H9 (cell line): ENCODE measurements at regions not wholly inside any gene's neighbourhood (a gene's known extent, or its start where the extent isn't known, plus 50 kb on each side); places are given as distances from the start of the nearest gene placed in this dataset.

Experiments
- DNase-seq: peaks from one replicate; pipeline ENCODE4 v3.0.0-alpha.2; 2017
- H2AFZ ChIP-seq: one replicate; pipeline ENCODE4 v1.6.1; 2013; ENCODE audit warnings: mild to moderate bottlenecking, low read length, control low read depth, moderate library complexity
- H2AK5ac ChIP-seq: 2 replicates; pipeline ENCODE4 v1.6.1; 2013; ENCODE audit warnings: low read length, control low read depth, mixed read lengths; ENCODE audit not compliant: insufficient read length
- H2BK120ac ChIP-seq: one replicate; pipeline ENCODE4 v1.6.1; 2013; ENCODE audit warnings: low read depth, mild to moderate bottlenecking, low read length, control low read depth, inconsistent platforms; ENCODE audit not compliant: poor library complexity, severe bottlenecking
- H2BK12ac ChIP-seq: 2 replicates; pipeline ENCODE4 v1.6.1; 2013; ENCODE audit warnings: low read length, control low read depth, mixed read lengths, low read depth; ENCODE audit not compliant: insufficient read length
- H2BK15ac ChIP-seq: 2 replicates; pipeline ENCODE4 v1.6.1; 2013; ENCODE audit warnings: low read depth, low read length, control low read depth
- H2BK20ac ChIP-seq: one replicate; pipeline ENCODE4 v1.6.1; 2013; ENCODE audit warnings: low read depth, mild to moderate bottlenecking, low read length, control low read depth, inconsistent platforms; ENCODE audit not compliant: poor library complexity, severe bottlenecking
- H2BK5ac ChIP-seq: 2 replicates; pipeline ENCODE4 v1.6.1; 2013; ENCODE audit warnings: low read length, control low read depth, mixed read lengths; ENCODE audit not compliant: insufficient read length
- H3K14ac ChIP-seq: 2 replicates; pipeline ENCODE4 v1.6.1; 2013; ENCODE audit warnings: low read length, control low read depth; ENCODE audit not compliant: insufficient read depth
- H3K18ac ChIP-seq: 2 replicates; pipeline ENCODE4 v1.6.1; 2013; ENCODE audit warnings: low read depth, mild to moderate bottlenecking, mixed read lengths, low read length, control low read depth; ENCODE audit not compliant: insufficient read length
- H3K23ac ChIP-seq: 2 replicates; pipeline ENCODE4 v1.6.1; 2013; ENCODE audit warnings: low read length, control low read depth, mixed read lengths, low read depth; ENCODE audit not compliant: insufficient read length
- H3K23me2 ChIP-seq: 2 replicates; pipeline ENCODE4 v1.6.1; 2013; ENCODE audit warnings: low read depth, mild to moderate bottlenecking, mixed read lengths, low read length, control low read depth; ENCODE audit not compliant: insufficient read length, poor library complexity, severe bottlenecking
- H3K27ac ChIP-seq: 2 replicates; pipeline ENCODE4 v1.5.1; 2013; ENCODE audit warnings: low read length, control low read depth, mixed read lengths, low read depth; ENCODE audit not compliant: insufficient read length
- H3K27me3 ChIP-seq: 2 replicates; pipeline ENCODE4 v1.6.1; 2013; ENCODE audit warnings: low read length, control low read depth, inconsistent platforms; ENCODE audit not compliant: insufficient read depth
- H3K4ac ChIP-seq: 2 replicates; pipeline ENCODE4 v1.6.1; 2013; ENCODE audit warnings: low read depth, mild to moderate bottlenecking, control low read depth, inconsistent platforms, low read length, moderate library complexity
- H3K4me1 ChIP-seq: 2 replicates; pipeline ENCODE4 v1.6.1; 2013; ENCODE audit warnings: low read length, control low read depth, inconsistent platforms; ENCODE audit not compliant: insufficient read depth
- H3K4me2 ChIP-seq: 2 replicates; pipeline ENCODE4 v1.6.1; 2013; ENCODE audit warnings: low read length, control low read depth, mixed read lengths; ENCODE audit not compliant: insufficient read length, insufficient read depth
- H3K56ac ChIP-seq: 2 replicates; pipeline ENCODE4 v1.6.1; 2013; ENCODE audit warnings: low read depth, mild to moderate bottlenecking, mixed read lengths, low read length, control low read depth; ENCODE audit not compliant: insufficient read length
- H3K79me1 ChIP-seq: 2 replicates; pipeline ENCODE4 v1.6.1; 2013; ENCODE audit warnings: low read depth, mild to moderate bottlenecking, moderate library complexity, low read length, control low read depth, inconsistent platforms; ENCODE audit not compliant: insufficient read depth, poor library complexity, severe bottlenecking
- H3K79me2 ChIP-seq: 2 replicates; pipeline ENCODE4 v1.6.1; 2013; ENCODE audit warnings: low read length, control low read depth, inconsistent platforms; ENCODE audit not compliant: insufficient read depth
- H3K9ac ChIP-seq: 2 replicates; pipeline ENCODE4 v1.6.1; 2013; ENCODE audit warnings: low read length, control low read depth, mixed read lengths; ENCODE audit not compliant: insufficient read length; ENCODE audit errors: extremely low read depth
- H3K9me3 ChIP-seq: one replicate; pipeline ENCODE4 v1.6.1; 2013; ENCODE audit warnings: low read depth, low read length, inconsistent platforms; ENCODE audit not compliant: control insufficient read depth
- H3T11ph ChIP-seq: one replicate; pipeline ENCODE4 v1.6.1; 2013; ENCODE audit warnings: mild to moderate bottlenecking, low read length, control low read depth, inconsistent platforms
- H4K20me1 ChIP-seq: one replicate; pipeline ENCODE4 v1.6.1; 2013; ENCODE audit not compliant: control insufficient read depth, insufficient read length, insufficient read depth
- H4K5ac ChIP-seq: 2 replicates; pipeline ENCODE4 v1.6.1; 2013; ENCODE audit warnings: low read depth, mild to moderate bottlenecking, mixed read lengths, low read length, control low read depth; ENCODE audit not compliant: insufficient read length
- H4K8ac ChIP-seq: replicated peaks from 2 replicates; pipeline ENCODE4 v1.6.1; 2013; ENCODE audit warnings: low read length, control low read depth, mixed read lengths, low read depth; ENCODE audit not compliant: insufficient read length
- H4K91ac ChIP-seq: 2 replicates; pipeline ENCODE4 v1.6.1; 2013; ENCODE audit warnings: low read depth, mild to moderate bottlenecking, moderate library complexity, mixed read lengths, low read length, control low read depth; ENCODE audit not compliant: insufficient read length
- H3K27ac Mint-ChIP-seq, 3 experiments: 2 replicates in 2 of 3; 3 replicates in 1 of 3; pipeline ENCODE4 v1.8.0; 2020 to 2021; ENCODE audit warnings: mixed read lengths in 3 of 3, mild to moderate bottlenecking in 1 of 3, moderate library complexity in 1 of 3
- H3K27me3 Mint-ChIP-seq: 2 replicates; pipeline ENCODE4 v1.8.0; 2021; ENCODE audit warnings: low read depth, mild to moderate bottlenecking, moderate library complexity, mixed read lengths
- H3K36me3 Mint-ChIP-seq, 3 experiments: 2 replicates in 2 of 3; 3 replicates in 1 of 3; pipeline ENCODE4 v1.8.0; 2020 to 2021; ENCODE audit warnings: low read depth in 3 of 3, mixed read lengths in 3 of 3; ENCODE audit not compliant: insufficient read depth in 1 of 3
- H3K4me1 Mint-ChIP-seq, 2 experiments: 2 replicates each; pipeline ENCODE4 v1.8.0; 2020; ENCODE audit warnings: mixed read lengths in 2 of 2
- H3K4me3 Mint-ChIP-seq, 2 experiments: 2 replicates in 1 of 2; 3 replicates in 1 of 2; pipeline ENCODE4 v1.8.0; 2020 to 2021; ENCODE audit warnings: mild to moderate bottlenecking in 2 of 2, mixed read lengths in 2 of 2, moderate library complexity in 1 of 2
- H3K9me3 Mint-ChIP-seq, 2 experiments: 2 replicates in 1 of 2; 3 replicates in 1 of 2; pipeline ENCODE4 v1.8.0; 2020; ENCODE audit warnings: mild to moderate bottlenecking in 2 of 2, mixed read lengths in 2 of 2, moderate library complexity in 1 of 2
- TF ChIP-seq, protein P1 (sequence below): fragments of 200-600 bp; sonication (generic); conservative IDR thresholded peaks from 3 replicates; pipeline ENCODE4 v1.8.0; 2021; ENCODE audit warnings: antibody characterized with exemption, mild to moderate bottlenecking

DNA sequence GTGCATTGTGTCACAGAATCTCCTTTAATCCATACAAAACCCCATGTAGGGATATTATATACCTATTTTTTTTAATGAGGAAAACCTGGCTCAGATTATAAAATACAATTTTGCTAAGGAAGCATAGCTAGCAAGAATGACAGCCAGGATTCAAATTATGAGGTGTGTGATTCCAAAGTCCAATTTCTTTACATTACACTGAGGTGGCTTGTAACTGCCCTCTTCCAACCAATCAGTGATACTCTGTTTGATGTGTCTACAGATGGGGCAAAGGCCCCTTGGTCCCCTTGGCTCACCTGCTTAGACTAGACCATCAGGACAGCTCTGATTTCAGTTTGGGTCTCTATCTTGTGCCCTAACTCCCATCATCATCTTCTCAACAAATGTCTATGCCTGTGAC, 120.3 kb upstream of the ADAMTS9 start:
- Histone ChIP-seq H4K5ac (no peak overlapping the region), H2BK20ac (no peak overlapping the region), H3K23me2 (no peaks in the 10 kb centered on the region), H3T11ph (no peak overlapping the region), H3K4me1 (no peaks in the 10 kb centered on the region), H3K27ac (no peak overlapping the region), H3K4ac (no peak overlapping the region), H3K23ac (no peak overlapping the region), H3K79me2 (no peaks in the 10 kb centered on the region), H3K4me2 (no peak overlapping the region), H4K8ac (no peak overlapping the region), H3K9ac (no peak overlapping the region), H3K18ac (no peak overlapping the region), H2AK5ac (no peak overlapping the region), H3K27me3 (no peaks in the 10 kb centered on the region), H3K9me3 (no peaks in the 10 kb centered on the region), H2BK12ac (no peak overlapping the region), H2BK15ac (no peak overlapping the region), H3K79me1 (no peaks in the 10 kb centered on the region), H4K91ac (no peak overlapping the region), H2BK5ac (no peak overlapping the region), H2BK120ac (no peak overlapping the region), H2AFZ (no peak overlapping the region), H4K20me1 (no peaks in the 10 kb centered on the region), H3K14ac (no peak overlapping the region), H3K56ac (no peak overlapping the region)
- H3K4me1 Mint-ChIP-seq: no peaks in the 10 kb centered on the region
- peaks cover 13% of the 10 kb centered on the region for H3K27me3 Mint-ChIP-seq
- no peak overlapping the region for H3K4me3 Mint-ChIP-seq
- no peak for DNase-seq
- TF ChIP-seq, protein P1, sequence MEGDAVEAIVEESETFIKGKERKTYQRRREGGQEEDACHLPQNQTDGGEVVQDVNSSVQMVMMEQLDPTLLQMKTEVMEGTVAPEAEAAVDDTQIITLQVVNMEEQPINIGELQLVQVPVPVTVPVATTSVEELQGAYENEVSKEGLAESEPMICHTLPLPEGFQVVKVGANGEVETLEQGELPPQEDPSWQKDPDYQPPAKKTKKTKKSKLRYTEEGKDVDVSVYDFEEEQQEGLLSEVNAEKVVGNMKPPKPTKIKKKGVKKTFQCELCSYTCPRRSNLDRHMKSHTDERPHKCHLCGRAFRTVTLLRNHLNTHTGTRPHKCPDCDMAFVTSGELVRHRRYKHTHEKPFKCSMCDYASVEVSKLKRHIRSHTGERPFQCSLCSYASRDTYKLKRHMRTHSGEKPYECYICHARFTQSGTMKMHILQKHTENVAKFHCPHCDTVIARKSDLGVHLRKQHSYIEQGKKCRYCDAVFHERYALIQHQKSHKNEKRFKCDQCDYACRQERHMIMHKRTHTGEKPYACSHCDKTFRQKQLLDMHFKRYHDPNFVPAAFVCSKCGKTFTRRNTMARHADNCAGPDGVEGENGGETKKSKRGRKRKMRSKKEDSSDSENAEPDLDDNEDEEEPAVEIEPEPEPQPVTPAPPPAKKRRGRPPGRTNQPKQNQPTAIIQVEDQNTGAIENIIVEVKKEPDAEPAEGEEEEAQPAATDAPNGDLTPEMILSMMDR: no peak
- H3K9me3 Mint-ChIP-seq: no peaks in the 10 kb centered on the region; a peak in 1 of 5 replicates
- no peaks in the 10 kb centered on the region for H3K36me3 Mint-ChIP-seq
- H3K27ac Mint-ChIP-seq: no peak overlapping the region; a peak in 1 of 7 replicates
